Fibroblast of villous mesenchyme (primary cell): ENCODE measurements at regions not wholly inside any gene's neighbourhood (a gene's known extent, or its start where the extent isn't known, plus 50 kb on each side); places are given as distances from the start of the nearest gene placed in this dataset.
A peak's percentile ranks its signal among the peaks of the same experiment; 100 is the strongest.

Source experiments
- DNase-seq: peaks from one replicate; pipeline ENCODE4 v3.0.0-alpha.2; 2010; ENCODE audit warnings: low read depth
- H3K4me3 ChIP-seq: 2 replicates; pipeline ENCODE4 v1.5.1; 2011; ENCODE audit warnings: low read depth, mild to moderate bottlenecking, low read length
- TF ChIP-seq, protein P1 (sequence below): IDR thresholded peaks from 2 replicates; pipeline ENCODE4 v1.5.1; 2012; ENCODE audit warnings: low read depth, mild to moderate bottlenecking, low read length; ENCODE audit not compliant: insufficient read depth

- TF ChIP-seq, protein P1, sequence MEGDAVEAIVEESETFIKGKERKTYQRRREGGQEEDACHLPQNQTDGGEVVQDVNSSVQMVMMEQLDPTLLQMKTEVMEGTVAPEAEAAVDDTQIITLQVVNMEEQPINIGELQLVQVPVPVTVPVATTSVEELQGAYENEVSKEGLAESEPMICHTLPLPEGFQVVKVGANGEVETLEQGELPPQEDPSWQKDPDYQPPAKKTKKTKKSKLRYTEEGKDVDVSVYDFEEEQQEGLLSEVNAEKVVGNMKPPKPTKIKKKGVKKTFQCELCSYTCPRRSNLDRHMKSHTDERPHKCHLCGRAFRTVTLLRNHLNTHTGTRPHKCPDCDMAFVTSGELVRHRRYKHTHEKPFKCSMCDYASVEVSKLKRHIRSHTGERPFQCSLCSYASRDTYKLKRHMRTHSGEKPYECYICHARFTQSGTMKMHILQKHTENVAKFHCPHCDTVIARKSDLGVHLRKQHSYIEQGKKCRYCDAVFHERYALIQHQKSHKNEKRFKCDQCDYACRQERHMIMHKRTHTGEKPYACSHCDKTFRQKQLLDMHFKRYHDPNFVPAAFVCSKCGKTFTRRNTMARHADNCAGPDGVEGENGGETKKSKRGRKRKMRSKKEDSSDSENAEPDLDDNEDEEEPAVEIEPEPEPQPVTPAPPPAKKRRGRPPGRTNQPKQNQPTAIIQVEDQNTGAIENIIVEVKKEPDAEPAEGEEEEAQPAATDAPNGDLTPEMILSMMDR, result no peak
- no peak for DNase-seq
- H3K4me3 ChIP-seq, result no peak overlapping the region
Measured at GRCh38 chr6:134419716-134420115, 101.8 kb upstream of the SGK1 start.

GRCh38 chr6:134416418-134417154 is 98.7 kb upstream of the SGK1 start:
- H3K4me3 ChIP-seq, result no peak overlapping the region
- TF ChIP-seq, protein P1, result no peak
- DNase-seq, result peak; percentile 30

DNA sequence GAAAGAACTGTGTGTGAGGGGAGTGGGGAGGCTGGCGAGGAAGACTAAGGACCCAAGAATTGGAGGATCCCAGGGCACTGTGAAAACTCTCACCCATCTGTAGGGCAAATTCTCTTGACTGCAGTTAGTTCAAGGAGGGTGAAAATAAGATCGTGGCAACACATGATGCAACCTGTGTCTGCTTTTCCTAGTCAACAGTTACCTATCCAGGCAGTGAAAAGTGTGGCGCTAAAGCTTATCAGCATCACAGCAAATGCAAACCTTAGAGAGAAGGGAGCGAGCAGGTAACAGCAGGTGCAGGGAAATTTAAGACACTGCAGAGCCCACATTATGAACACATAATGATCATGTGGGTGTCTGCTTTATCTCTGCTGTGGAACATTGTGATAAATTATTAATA is 97.7 kb upstream of the SGK1 start:
- H3K4me3 ChIP-seq, result no peak overlapping the region
- no peak for DNase-seq
- TF ChIP-seq, protein P1, result no peak

DNA sequence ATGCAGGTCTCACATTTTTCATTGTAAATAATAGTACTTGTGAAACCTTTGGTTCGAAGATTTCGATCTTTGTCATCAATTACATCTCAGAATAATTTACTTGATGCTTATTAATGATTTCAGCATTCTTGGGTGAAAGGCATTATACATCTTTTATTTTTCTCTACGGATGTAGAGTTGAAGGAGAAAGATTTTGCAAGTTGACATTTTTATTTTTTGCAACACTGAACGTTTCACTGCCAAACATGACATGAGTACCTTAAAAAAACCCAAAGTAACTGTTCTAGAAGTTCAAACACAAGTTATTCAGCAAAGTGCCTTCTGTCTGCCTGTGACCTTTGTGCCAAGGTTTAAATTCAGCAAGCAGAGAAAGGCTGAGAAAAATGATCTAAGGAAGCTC is 97.3 kb upstream of the SGK1 start:
- H3K4me3 ChIP-seq, result no peak overlapping the region
- TF ChIP-seq, protein P1, result no peak
- no peak for DNase-seq

- no peak overlapping the region for H3K4me3 ChIP-seq
- no peak for DNase-seq
- TF ChIP-seq, protein P1, result no peak
Measured at GRCh38 chr6:134414793-134415192, 96.9 kb upstream of the SGK1 start.

DNA sequence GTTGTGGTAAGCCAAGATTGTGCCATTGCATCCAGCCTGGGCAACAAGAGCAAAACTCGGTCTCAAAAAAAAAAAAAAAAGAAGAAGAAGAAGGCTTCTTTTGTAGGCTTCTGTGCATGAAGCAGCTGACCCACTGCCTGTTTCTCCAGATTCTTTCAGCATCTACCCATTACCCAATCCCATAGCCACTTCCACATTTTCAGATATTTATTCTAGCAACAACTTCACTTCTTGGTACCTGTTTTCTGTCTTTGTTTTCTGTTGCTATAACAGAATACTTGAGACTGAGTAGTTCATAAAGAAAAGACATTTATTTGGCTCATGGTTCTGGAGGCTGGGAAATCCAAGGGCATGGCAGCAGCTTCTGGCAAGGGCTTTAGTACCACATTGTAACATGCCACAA is 95.3 kb upstream of the SGK1 start:
- no peak overlapping the region for H3K4me3 ChIP-seq
- no peak for DNase-seq
- TF ChIP-seq, protein P1, result no peak

DNA sequence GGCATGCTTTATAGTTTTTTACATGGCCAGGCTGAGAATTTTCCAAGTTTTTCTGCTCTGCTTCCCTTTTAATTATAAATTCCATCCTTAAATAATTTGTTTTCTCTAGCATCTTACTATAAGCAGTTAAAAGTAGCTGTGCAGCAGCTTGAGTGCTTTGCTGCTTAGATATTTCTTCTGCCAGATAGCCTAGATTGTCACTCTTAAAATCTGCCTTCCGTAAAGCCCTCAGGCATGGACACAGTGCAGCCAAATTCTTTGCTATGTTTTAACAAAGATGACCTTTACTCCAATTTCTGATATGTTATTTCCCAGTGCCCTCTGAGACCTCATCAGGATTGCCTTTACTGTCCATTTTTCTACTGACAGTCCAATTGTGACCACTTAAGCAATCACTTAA is 92.6 kb upstream of the SGK1 start:
- H3K4me3 ChIP-seq, result no peak overlapping the region
- DNase-seq, result no peak
- TF ChIP-seq, protein P1, result no peak
